Renal cortex interstitium (tissue), 11 donors: ENCODE measurements at regions not wholly inside any gene's neighbourhood (a gene's known extent, or its start where the extent isn't known, plus 50 kb on each side); places are given as distances from the start of the nearest gene placed in this dataset.
"Not testable (repeated sequence)": the region's sequence is repeated elsewhere in the genome, so short reads cannot be mapped to it uniquely, and the experiment has no call there.

Experiments
- DNase-seq, 11 donors: peaks; one replicate each; pipeline ENCODE4 v3.0.0-alpha.2; 2013; ENCODE audit warnings: low read depth in 9 of 11, low spot score in 4 of 11; ENCODE audit errors: extremely low read depth in 1 of 11

GRCh38 chr5:135169753-135170152 is 135.7 kb upstream of the PITX1 start:
- DNase-seq: no peak

- DNase-seq: no peak
Measured at GRCh38 chr5:135167634-135168033, 133.6 kb upstream of the PITX1 start.

- not testable (repeated sequence) for DNase-seq
Measured at GRCh38 chr5:135164873-135165614, 131.0 kb upstream of the PITX1 start.

GRCh38 chr5:135163964-135164363 is 129.9 kb upstream of the PITX1 start:
- DNase-seq: no peak

GRCh38 chr5:135163391-135163790 is 129.4 kb upstream of the PITX1 start:
- no peak for DNase-seq

- no peak for DNase-seq
Measured at GRCh38 chr5:135162661-135163265, 128.7 kb upstream of the PITX1 start.

- no peak for DNase-seq
Measured at GRCh38 chr5:135161221-135161620, 127.2 kb upstream of the PITX1 start.

GRCh38 chr5:135160036-135160675 is 126.1 kb upstream of the PITX1 start:
- DNase-seq: no peak

GRCh38 chr5:135159626-135160025 is 125.6 kb upstream of the PITX1 start:
- no peak for DNase-seq

- DNase-seq: no peak
Measured at GRCh38 chr5:135158982-135159381, 125.0 kb upstream of the PITX1 start.

- DNase-seq: no peak
Measured at GRCh38 chr5:135158314-135158697, 124.3 kb upstream of the PITX1 start.

- no peak for DNase-seq
Measured at GRCh38 chr5:135157421-135158313, 123.6 kb upstream of the PITX1 start.

- DNase-seq: no peak
Measured at GRCh38 chr5:135156715-135157404, 122.8 kb upstream of the PITX1 start.

GRCh38 chr5:135156337-135156714 is 122.3 kb upstream of the PITX1 start:
- no peak for DNase-seq

GRCh38 chr5:135155616-135156214 is 121.7 kb upstream of the PITX1 start:
- DNase-seq: no peak

- DNase-seq: no peak
Measured at GRCh38 chr5:135154961-135155360, 120.9 kb upstream of the PITX1 start.

GRCh38 chr5:135154197-135154596 is 120.2 kb upstream of the PITX1 start:
- no peak for DNase-seq

GRCh38 chr5:135153661-135154060 is 119.6 kb upstream of the PITX1 start:
- DNase-seq: no peak

- DNase-seq: no peak
Measured at GRCh38 chr5:135153259-135153658, 119.2 kb upstream of the PITX1 start.
